PC-3 (cell line): ENCODE measurements at regions not wholly inside any gene's neighbourhood (a gene's known extent, or its start where the extent isn't known, plus 50 kb on each side); places are given as distances from the start of the nearest gene placed in this dataset.

Experiments
- EZH2 ChIP-seq: fragments of 300-600 bp; sonication (generic); IDR thresholded peaks from one replicate; pipeline ENCODE4 v1.6.1; 2017; ENCODE audit warnings: antibody characterized with exemption, mild to moderate bottlenecking, low read length; ENCODE audit not compliant: unreplicated experiment
- TF ChIP-seq, protein P1 (sequence below): fragments of 300-600 bp; sonication (generic); conservative IDR thresholded peaks from 2 replicates; pipeline ENCODE4 v1.5.1; 2017; ENCODE audit warnings: antibody characterized with exemption, low read depth, mild to moderate bottlenecking, low read length

- TF ChIP-seq, protein P1, sequence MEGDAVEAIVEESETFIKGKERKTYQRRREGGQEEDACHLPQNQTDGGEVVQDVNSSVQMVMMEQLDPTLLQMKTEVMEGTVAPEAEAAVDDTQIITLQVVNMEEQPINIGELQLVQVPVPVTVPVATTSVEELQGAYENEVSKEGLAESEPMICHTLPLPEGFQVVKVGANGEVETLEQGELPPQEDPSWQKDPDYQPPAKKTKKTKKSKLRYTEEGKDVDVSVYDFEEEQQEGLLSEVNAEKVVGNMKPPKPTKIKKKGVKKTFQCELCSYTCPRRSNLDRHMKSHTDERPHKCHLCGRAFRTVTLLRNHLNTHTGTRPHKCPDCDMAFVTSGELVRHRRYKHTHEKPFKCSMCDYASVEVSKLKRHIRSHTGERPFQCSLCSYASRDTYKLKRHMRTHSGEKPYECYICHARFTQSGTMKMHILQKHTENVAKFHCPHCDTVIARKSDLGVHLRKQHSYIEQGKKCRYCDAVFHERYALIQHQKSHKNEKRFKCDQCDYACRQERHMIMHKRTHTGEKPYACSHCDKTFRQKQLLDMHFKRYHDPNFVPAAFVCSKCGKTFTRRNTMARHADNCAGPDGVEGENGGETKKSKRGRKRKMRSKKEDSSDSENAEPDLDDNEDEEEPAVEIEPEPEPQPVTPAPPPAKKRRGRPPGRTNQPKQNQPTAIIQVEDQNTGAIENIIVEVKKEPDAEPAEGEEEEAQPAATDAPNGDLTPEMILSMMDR, result no peak
- no peak for TF ChIP-seq EZH2
Observed at GRCh38 chr5:8691221-8691620, 822.3 kb downstream of the MTRR start.
